Suprapubic skin (tissue), 3 donors: ENCODE measurements at regions not wholly inside any gene's neighbourhood (a gene's known extent, or its start where the extent isn't known, plus 50 kb on each side); places are given as distances from the start of the nearest gene placed in this dataset.

Experiments used
- CTCF ChIP-seq, 2 donors: fragments of 200-600 bp in 1 of 2; fragments of 450-650 bp in 1 of 2; sonication (generic) in 1 of 2; IDR thresholded peaks; one replicate each; pipeline ENCODE4 v1.5.1; 2016 to 2019; ENCODE audit warnings: antibody characterized with exemption in 2 of 2, mild to moderate bottlenecking in 1 of 2, moderate library complexity in 1 of 2
- EP300 ChIP-seq: sonication (generic); formaldehyde crosslinking; IDR thresholded peaks from one replicate; pipeline ENCODE4 v1.6.1; 2017; ENCODE audit warnings: antibody characterized with exemption

- TF ChIP-seq CTCF (IDR thresholded peaks at IDR 0.05) (no peak), EP300 (no peak)
Observed at GRCh38 chr6:167706313-167707109, 120.2 kb upstream of the AFDN start.
